ENCODE measurements at regions not wholly inside any gene's neighbourhood (a gene's known extent, or its start where the extent isn't known, plus 50 kb on each side); places are given as distances from the start of the nearest gene placed in this dataset.

- no peak for TF ChIP-seq CTCF (IDR thresholded peaks at IDR 0.05)
- no peak for TF ChIP-seq POLR2AphosphoS5 (IDR thresholded peaks at IDR 0.05; ENCODE audit: insufficient read depth in 1 of 2, low read depth in 1 of 2)
- TF ChIP-seq POLR2A (IDR thresholded peaks at IDR 0.05): no peak
Observed at GRCh38 chr2:37798315-37799005, 126.6 kb upstream of the RMDN2 start.

Data from vagina (tissue), 2 donors.